ENCODE measurements at regions not wholly inside any gene's neighbourhood (a gene's known extent, or its start where the extent isn't known, plus 50 kb on each side); places are given as distances from the start of the nearest gene placed in this dataset.
A peak's percentile ranks its signal among the peaks of the same experiment; 100 is the strongest.

DNA sequence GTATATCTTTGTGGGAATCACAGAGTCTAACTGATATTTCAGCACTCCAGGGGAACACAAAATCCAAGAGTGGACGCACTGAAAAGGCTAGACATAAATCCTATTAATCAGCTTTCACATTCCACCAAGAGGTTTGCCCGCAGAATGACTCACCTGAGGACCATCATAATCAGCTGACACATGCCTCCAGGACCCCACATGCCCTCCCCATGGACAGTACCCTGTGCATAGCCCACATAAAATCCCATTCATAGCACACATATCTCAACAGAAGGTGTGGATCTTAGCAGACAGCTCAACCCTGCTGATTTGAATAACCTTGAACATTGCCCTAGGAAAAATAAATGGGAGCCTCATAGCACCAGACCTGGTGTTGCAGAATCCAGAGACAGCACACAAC, 246.8 kb upstream of the TENT5A start:
- DNase-seq (ENCODE audit: low read depth): no peak
- TF ChIP-seq, protein P1, sequence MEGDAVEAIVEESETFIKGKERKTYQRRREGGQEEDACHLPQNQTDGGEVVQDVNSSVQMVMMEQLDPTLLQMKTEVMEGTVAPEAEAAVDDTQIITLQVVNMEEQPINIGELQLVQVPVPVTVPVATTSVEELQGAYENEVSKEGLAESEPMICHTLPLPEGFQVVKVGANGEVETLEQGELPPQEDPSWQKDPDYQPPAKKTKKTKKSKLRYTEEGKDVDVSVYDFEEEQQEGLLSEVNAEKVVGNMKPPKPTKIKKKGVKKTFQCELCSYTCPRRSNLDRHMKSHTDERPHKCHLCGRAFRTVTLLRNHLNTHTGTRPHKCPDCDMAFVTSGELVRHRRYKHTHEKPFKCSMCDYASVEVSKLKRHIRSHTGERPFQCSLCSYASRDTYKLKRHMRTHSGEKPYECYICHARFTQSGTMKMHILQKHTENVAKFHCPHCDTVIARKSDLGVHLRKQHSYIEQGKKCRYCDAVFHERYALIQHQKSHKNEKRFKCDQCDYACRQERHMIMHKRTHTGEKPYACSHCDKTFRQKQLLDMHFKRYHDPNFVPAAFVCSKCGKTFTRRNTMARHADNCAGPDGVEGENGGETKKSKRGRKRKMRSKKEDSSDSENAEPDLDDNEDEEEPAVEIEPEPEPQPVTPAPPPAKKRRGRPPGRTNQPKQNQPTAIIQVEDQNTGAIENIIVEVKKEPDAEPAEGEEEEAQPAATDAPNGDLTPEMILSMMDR (conservative IDR thresholded peaks at IDR 0.05; ENCODE audit: low read depth, low read length): no peak
- no peak overlapping the region for H3K4me3 ChIP-seq (ENCODE audit: low read depth, low read length)

DNA sequence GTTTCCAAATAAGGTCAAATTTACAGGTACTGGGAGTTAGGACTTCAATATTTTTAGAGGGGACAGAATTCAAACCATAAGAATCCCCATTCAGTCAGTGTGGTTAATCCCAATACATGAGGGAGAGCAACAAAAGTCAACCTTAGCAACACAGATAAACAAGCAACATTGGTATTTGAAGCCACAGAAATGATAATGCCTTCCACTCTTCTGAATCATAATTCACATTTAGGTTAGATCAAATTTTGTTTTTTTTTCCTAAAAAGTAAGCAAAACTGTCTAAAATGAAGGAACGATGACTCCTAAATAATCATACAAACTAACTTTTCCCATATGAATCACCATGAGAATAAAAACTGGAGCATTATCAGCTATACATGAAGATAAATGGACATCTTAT, 246.0 kb upstream of the TENT5A start:
- no peak overlapping the region for H3K4me3 ChIP-seq (ENCODE audit: low read depth, low read length)
- TF ChIP-seq, protein P1 (conservative IDR thresholded peaks at IDR 0.05; ENCODE audit: low read depth, low read length): no peak
- peak; percentile 81 for DNase-seq (ENCODE audit: low read depth)

DNA sequence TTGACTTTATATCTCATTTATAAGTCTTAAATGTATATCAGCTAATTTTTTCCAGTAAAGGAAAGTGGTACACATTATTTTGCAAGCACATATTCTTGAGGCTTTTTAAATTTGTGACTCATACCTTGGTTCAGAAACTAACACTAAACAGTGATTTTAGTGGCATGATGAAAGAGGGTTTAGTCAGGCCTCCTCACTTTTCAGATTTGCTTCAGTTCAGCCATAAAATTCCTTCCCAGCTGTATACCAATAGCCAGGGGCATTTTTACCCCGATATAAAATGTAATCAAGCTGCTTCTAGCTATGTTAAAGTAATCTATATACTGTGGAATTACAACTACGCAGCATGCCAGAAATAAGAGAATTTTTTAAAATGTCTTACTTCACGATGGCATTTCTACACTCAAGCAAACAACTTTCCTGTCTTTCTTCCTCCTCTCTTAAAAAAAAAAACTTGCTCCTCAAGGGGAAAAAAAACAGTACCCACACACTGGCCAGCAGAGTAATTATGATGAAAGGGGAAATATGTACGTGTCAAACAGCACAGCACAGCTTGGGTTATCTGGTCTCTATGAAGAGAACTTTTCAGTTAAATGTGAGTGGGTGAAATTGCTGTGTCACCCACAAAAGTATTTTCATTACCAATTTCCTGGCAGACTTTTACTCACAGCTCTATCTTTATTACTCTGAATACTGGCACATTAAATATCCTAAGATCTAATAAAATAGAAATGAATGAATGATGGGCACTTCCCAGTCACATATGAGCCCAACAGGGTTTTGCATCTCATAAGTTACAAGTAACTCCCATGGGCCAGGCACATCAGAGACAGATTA, 244.8 kb upstream of the TENT5A start:
- TF ChIP-seq, protein P1 (conservative IDR thresholded peaks at IDR 0.05; ENCODE audit: low read depth, low read length): no peak
- no peak overlapping the region for H3K4me3 ChIP-seq (ENCODE audit: low read depth, low read length)
- peak; percentile 89 for DNase-seq (ENCODE audit: low read depth)

DNA sequence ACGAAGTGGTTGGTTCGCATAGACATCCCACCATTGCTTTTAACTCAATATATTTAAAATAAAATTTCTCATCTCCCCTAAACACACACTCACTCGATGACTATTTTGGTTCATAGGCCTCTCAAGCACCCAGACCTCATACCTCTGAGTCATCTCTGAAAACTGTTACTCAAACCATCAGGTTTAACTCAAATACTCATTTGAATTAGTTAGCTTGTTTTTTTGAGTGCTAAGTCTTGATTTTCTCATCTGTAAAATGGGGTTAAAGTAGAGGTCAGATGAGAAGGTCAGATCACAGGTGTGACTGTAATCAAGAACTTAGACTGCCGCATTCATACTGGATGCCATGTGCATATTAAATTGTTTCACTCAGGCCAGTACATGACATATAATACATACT, 243.9 kb upstream of the TENT5A start:
- DNase-seq (ENCODE audit: low read depth): peak; percentile 86
- TF ChIP-seq, protein P1 (conservative IDR thresholded peaks at IDR 0.05; ENCODE audit: low read depth, low read length): no peak
- H3K4me3 ChIP-seq (ENCODE audit: low read depth, low read length): no peak overlapping the region

DNA sequence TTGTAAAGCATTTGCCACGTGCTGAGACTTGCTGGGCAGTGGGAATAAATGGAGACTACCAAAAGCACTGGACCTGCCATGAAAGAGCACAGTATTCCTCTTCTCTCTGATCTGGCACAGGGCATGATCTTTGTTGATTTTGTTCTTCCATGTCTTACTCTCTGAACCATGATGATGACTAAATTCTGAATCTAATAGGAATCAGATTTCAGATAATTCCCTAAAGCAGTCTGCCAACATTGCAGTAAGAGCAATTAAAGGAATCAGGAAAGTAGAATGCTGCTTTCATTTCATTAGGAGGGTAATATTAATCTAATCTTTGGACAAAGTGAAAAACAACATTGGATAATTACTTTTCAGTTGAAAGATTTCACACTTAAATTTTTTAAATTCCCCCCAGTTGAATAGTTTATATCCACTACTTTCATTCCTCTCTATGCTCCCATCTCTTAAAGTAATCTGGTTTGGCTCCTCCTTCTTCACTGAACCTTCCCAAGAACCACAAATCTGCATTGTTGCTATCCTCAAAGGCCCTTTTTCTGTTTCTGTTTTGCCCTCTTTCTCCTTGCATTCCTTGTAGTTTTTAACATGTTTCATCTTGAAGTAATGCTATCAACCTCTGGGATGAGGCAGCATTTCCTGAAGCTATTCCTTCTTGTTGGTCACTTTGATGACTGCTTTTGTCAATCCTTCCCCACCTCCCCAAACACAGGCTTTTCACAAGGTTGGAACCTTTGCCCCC, 243.2 kb upstream of the TENT5A start:
- peak; percentile 59 for DNase-seq (ENCODE audit: low read depth)
- TF ChIP-seq, protein P1 (conservative IDR thresholded peaks at IDR 0.05; ENCODE audit: low read depth, low read length): no peak
- H3K4me3 ChIP-seq (ENCODE audit: low read depth, low read length): no peak overlapping the region

DNA sequence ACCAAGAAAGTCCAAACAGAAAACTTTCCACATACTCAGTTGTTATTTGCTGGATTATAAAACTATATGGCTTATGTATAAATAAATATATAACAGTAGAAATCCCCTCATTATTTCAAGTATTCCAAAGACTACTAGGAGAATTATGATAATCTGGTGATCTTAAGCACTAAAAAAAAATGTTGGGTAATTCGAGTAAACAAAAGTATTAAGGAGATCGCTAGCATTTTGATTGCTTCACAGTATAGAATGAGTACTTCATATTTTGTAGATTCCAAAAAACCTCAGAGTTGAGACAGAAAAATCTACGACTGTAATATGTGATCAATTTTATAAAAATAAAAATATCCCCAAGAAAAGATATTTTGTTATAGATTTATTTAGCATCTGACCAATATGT, 236.4 kb upstream of the TENT5A start:
- H3K4me3 ChIP-seq (ENCODE audit: low read depth, low read length): no peak overlapping the region
- TF ChIP-seq, protein P1 (conservative IDR thresholded peaks at IDR 0.05; ENCODE audit: low read depth, low read length): no peak
- no peak for DNase-seq (ENCODE audit: low read depth)
